Upper lobe of right lung (tissue), 1 donor: ENCODE measurements at regions not wholly inside any gene's neighbourhood (a gene's known extent, or its start where the extent isn't known, plus 50 kb on each side); places are given as distances from the start of the nearest gene placed in this dataset.

Experiments used
- ATAC-seq: fragments of 200-7000 bp; cut with Tn5 transposase; one replicate; pipeline ENCODE4 v1.9.1; 2020; ENCODE audit warnings: mild to moderate bottlenecking, moderate library complexity
- DNase-seq: peaks from one replicate; pipeline ENCODE4 v3.0.0-alpha.2; 2020
- H3K27ac ChIP-seq: fragments of 200-600 bp; one replicate; pipeline ENCODE4 v1.8.0; 2022
- H3K27me3 ChIP-seq: fragments of 200-600 bp; one replicate; pipeline ENCODE4 v1.8.0; 2022; ENCODE audit warnings: mild to moderate bottlenecking
- H3K36me3 ChIP-seq: fragments of 200-600 bp; one replicate; pipeline ENCODE4 v1.8.0; 2022
- H3K4me1 ChIP-seq: fragments of 200-600 bp; one replicate; pipeline ENCODE4 v1.8.0; 2022
- H3K4me3 ChIP-seq: fragments of 200-600 bp; one replicate; pipeline ENCODE4 v1.8.0; 2022; ENCODE audit warnings: mild to moderate bottlenecking
- H3K9me3 ChIP-seq: fragments of 200-600 bp; one replicate; pipeline ENCODE4 v1.8.0; 2022
- intact Hi-C: fragments of 100-400 bp; cut with DNase I; formaldehyde crosslinking; loops from one replicate; pipeline ENCODE4 v1.11.0; 2022
- TF ChIP-seq, protein P1 (sequence below): fragments of 200-600 bp; IDR thresholded peaks from one replicate; pipeline ENCODE4 v1.8.0; 2022; ENCODE audit warnings: antibody characterized with exemption
- donor health status: DM: no; HTN: yes; CAD: no; lungs with severe emphysema.

DNA sequence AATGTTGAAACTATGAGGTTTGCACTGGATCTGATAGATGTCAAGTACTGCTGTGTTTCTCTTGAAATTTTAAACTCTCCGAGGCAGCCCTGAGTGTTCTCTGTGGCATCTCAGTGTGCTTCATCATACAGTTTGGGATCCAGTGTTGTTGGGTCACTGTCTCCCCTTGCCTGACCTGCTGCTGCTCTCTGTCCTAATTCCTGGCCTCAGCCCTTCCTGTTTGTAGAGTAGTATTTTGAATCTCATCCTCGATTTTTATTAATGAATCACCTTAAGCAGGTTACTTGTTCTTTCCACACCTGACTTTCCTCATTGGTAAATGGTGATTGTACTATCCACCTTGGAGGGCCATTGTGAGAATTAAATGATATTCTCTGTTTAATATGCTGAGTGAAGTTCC lies 70.7 kb upstream of the PAX6 start:
- intact Hi-C loops: no loop called here
- H3K27me3 ChIP-seq: peaks cover 11% of the 10 kb centered on the region
- no peaks in the 10 kb centered on the region for H3K4me1 ChIP-seq

DNA sequence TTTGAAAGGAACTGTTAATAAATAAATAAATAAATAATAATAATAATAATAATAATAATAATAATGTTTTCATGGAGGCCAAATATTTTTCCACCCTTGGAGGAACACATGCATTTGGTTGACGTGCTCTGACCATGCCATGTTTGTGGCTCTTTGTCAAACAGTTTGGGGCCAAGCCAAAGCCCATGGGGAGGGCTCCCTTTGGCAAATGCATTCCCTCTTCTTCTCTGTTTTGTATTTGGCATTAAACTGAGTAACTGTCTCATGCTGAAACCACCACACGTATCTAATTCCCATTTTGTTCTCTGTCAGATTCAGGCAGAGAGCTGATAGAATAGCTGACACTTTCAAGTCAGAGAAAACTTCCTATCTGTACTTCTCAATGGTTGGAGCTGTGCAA lies 68.6 kb upstream of the PAX6 start:
- Histone ChIP-seq H3K4me1 (no peaks in the 10 kb centered on the region), H3K27me3 (peaks cover 17% of the 10 kb centered on the region), H3K4me3 (no peak overlapping the region), H3K9me3 (no peaks in the 10 kb centered on the region), H3K36me3 (no peaks in the 10 kb centered on the region), H3K27ac (no peak overlapping the region)
- ATAC-seq (no peak), DNase-seq (no peak)
- intact Hi-C loops: no loop called here
- TF ChIP-seq, protein P1, sequence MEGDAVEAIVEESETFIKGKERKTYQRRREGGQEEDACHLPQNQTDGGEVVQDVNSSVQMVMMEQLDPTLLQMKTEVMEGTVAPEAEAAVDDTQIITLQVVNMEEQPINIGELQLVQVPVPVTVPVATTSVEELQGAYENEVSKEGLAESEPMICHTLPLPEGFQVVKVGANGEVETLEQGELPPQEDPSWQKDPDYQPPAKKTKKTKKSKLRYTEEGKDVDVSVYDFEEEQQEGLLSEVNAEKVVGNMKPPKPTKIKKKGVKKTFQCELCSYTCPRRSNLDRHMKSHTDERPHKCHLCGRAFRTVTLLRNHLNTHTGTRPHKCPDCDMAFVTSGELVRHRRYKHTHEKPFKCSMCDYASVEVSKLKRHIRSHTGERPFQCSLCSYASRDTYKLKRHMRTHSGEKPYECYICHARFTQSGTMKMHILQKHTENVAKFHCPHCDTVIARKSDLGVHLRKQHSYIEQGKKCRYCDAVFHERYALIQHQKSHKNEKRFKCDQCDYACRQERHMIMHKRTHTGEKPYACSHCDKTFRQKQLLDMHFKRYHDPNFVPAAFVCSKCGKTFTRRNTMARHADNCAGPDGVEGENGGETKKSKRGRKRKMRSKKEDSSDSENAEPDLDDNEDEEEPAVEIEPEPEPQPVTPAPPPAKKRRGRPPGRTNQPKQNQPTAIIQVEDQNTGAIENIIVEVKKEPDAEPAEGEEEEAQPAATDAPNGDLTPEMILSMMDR: no peak

More for the DNA sequence above, 70.7 kb upstream of the PAX6 start:
- Histone ChIP-seq H3K36me3 (no peaks in the 10 kb centered on the region), H3K4me3 (no peak overlapping the region), H3K9me3 (no peaks in the 10 kb centered on the region), H3K27ac (no peak overlapping the region)
- DNase-seq: no peak
- no peak for ATAC-seq
- TF ChIP-seq, protein P1: no peak

DNA sequence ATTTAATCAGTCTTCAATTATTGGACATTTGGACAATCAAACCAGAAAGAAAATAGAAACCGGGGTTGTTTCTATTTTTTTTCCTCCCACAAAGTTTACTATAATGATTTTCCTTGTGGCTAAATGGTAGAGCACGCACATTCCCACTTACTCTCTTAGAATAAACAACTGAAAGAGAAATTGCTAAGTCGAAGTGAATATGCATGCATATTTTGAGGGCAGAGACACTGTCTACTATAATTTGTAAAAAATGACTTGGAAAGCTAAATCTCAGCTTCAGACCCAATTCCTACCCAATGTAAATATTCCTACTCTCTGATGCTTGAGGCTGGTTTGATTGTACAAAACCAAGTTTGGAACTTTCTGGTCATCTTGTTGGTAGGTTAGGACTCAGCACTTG lies 66.7 kb upstream of the PAX6 start:
- TF ChIP-seq, protein P1: no peak
- Histone ChIP-seq H3K4me3 (no peak overlapping the region), H3K4me1 (no peaks in the 10 kb centered on the region), H3K9me3 (no peaks in the 10 kb centered on the region), H3K27me3 (peaks cover 12% of the 10 kb centered on the region), H3K27ac (no peak overlapping the region), H3K36me3 (no peaks in the 10 kb centered on the region)
- DNase-seq (no peak), ATAC-seq (no peak)
- intact Hi-C loops: no loop called here

DNA sequence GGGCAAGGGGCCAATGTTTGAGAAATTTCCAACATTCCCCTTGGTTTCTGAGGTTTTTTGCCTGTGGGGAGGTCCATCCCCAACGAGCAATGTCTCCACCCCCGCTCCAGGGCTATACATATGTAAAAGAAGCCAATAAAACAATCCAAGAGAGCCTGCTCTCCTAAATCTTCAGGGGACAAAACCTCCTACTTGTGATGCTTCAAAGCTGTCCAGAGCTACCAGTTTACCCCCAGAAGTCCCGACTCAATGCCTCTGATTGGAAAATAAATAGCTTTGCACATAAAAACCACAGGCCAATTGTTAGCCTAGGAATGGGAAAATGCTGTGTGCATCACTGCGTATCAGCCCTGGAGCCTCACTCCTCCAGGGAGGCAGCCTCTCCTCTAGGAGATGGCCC lies 66.0 kb upstream of the PAX6 start:
- TF ChIP-seq, protein P1: no peak
- intact Hi-C loops: no loop called here
- ATAC-seq: no peak
- Histone ChIP-seq H3K4me1 (no peaks in the 10 kb centered on the region), H3K27me3 (peaks cover 8% of the 10 kb centered on the region), H3K4me3 (no peak overlapping the region), H3K27ac (no peak overlapping the region), H3K36me3 (no peaks in the 10 kb centered on the region), H3K9me3 (no peaks in the 10 kb centered on the region)
- no peak for DNase-seq

DNA sequence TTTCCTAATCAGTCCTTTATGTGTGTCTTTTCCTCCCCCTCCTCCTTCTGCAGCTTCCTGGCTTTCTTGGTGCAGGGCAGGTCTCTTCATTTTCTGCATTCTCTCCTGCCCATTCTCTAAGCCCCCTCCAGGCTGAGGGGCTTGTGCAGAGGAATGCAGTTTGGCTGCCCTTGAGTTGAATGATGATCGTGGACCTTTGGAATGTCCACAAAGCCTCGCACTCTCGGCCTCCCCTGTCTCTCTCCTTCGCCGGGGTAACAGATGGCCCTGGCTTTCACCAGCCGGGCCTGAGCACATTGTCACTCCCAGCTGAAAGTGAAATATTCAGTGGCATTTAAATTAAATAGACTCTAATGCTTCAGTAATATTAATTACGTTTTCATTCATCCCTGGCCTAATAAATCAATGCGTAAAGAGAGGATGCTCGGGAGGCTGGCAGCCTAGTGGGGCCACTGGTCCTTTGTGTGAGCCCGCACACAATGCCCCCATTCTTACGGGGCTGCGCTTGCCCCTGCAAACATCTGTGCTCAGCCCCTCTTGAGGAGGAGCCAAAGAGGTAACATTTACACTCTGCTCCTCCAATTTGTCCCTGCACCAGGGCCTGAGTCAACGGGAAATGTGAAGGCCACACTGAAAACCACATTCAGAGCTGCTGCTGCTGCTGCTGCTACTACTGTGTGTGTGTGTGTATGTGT lies 64.9 kb upstream of the PAX6 start:
- no peak overlapping the region for H3K27ac ChIP-seq
- peaks cover 17% of the 10 kb centered on the region for H3K27me3 ChIP-seq
- H3K4me3 ChIP-seq: no peak overlapping the region
- no peak for ATAC-seq
- TF ChIP-seq, protein P1: no peak
- H3K9me3 ChIP-seq: no peaks in the 10 kb centered on the region
- H3K4me1 ChIP-seq: no peaks in the 10 kb centered on the region
- DNase-seq: no peak
- H3K36me3 ChIP-seq: no peaks in the 10 kb centered on the region
- intact Hi-C loops: no loop called here
